NCI-H446 treated with DMSO at 0.1 percent for 48 hours (cell line): ENCODE measurements at regions not wholly inside any gene's neighbourhood (a gene's known extent, or its start where the extent isn't known, plus 50 kb on each side); places are given as distances from the start of the nearest gene placed in this dataset.

ENCODE experiments used
- DNase-seq: peaks from one replicate; lab custom pipeline; 2025; lab: John Stamatoyannopoulos, UW

GRCh38 chr16:54362591-54363206 lies 76.1 kb upstream of the IRX3 start:
- no peak for DNase-seq

GRCh38 chr16:54361246-54361645 lies 74.7 kb upstream of the IRX3 start:
- DNase-seq, result no peak

- no peak for DNase-seq
Measured at GRCh38 chr16:54360681-54361080, 74.1 kb upstream of the IRX3 start.

GRCh38 chr16:54359555-54359954 lies 73.0 kb upstream of the IRX3 start:
- DNase-seq, result no peak

- no peak for DNase-seq
Measured at GRCh38 chr16:54359081-54359480, 72.5 kb upstream of the IRX3 start.

GRCh38 chr16:54356391-54356790 lies 69.8 kb upstream of the IRX3 start:
- no peak for DNase-seq

- DNase-seq, result no peak
Measured at GRCh38 chr16:54355251-54355650, 68.7 kb upstream of the IRX3 start.

GRCh38 chr16:54353097-54353496 lies 66.5 kb upstream of the IRX3 start:
- DNase-seq, result no peak

GRCh38 chr16:54351171-54351570 lies 64.6 kb upstream of the IRX3 start:
- no peak for DNase-seq

GRCh38 chr16:54347961-54348360 lies 61.4 kb upstream of the IRX3 start:
- no peak for DNase-seq

GRCh38 chr16:54346041-54346440 lies 59.5 kb upstream of the IRX3 start:
- no peak for DNase-seq

- DNase-seq, result no peak
Measured at GRCh38 chr16:54344646-54345630, 58.4 kb upstream of the IRX3 start.

- DNase-seq, result no peak
Measured at GRCh38 chr16:54342966-54343365, 56.4 kb upstream of the IRX3 start.

GRCh38 chr16:54341892-54342776 lies 55.5 kb upstream of the IRX3 start:
- no peak for DNase-seq

GRCh38 chr16:54340531-54340930 lies 53.9 kb upstream of the IRX3 start:
- DNase-seq, result no peak

GRCh38 chr16:54336631-54337204 lies 50.1 kb upstream of the IRX3 start:
- no peak for DNase-seq
